ENCODE measurements at regions not wholly inside any gene's neighbourhood (a gene's known extent, or its start where the extent isn't known, plus 50 kb on each side); places are given as distances from the start of the nearest gene placed in this dataset.

DNA sequence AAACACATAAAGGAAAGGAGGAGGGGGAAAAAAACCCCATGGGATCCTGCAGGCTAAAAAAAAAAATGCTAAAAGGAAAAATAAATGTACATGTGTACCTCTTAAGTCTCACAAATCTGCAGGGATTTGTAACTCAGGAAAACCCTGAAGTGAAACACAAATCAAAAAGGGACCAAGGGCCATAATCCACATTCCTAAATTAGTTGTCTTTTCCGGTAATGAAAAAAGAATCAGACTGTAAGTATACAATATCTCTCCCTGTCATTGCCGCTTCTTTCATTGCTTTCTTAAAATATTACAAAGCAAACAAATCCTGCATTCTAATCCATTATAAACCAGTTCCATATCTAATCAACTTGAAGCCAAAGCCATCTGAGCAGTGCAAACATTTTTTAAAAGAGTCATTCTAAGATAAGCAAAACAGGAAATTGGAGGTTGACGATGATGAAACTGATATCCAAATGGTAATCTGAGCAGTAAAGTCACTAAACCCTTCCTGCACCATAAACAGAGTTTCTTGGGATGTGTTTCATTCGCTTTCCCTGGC, 58.7 kb upstream of the SIM2 start:
- H3K36me3 ChIP-seq: no peaks in the 10 kb centered on the region
- no peak overlapping the region for H3K27ac ChIP-seq
- no peak overlapping the region for H3K4me3 ChIP-seq (ENCODE audit: low read depth in 1 of 2, low read length in 1 of 2)
- TF ChIP-seq, protein P1, sequence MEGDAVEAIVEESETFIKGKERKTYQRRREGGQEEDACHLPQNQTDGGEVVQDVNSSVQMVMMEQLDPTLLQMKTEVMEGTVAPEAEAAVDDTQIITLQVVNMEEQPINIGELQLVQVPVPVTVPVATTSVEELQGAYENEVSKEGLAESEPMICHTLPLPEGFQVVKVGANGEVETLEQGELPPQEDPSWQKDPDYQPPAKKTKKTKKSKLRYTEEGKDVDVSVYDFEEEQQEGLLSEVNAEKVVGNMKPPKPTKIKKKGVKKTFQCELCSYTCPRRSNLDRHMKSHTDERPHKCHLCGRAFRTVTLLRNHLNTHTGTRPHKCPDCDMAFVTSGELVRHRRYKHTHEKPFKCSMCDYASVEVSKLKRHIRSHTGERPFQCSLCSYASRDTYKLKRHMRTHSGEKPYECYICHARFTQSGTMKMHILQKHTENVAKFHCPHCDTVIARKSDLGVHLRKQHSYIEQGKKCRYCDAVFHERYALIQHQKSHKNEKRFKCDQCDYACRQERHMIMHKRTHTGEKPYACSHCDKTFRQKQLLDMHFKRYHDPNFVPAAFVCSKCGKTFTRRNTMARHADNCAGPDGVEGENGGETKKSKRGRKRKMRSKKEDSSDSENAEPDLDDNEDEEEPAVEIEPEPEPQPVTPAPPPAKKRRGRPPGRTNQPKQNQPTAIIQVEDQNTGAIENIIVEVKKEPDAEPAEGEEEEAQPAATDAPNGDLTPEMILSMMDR (IDR thresholded peaks at IDR 0.05): no peak
- H3K27me3 ChIP-seq: peaks cover 19% of the 10 kb centered on the region
- H3K9me3 ChIP-seq: no peaks in the 10 kb centered on the region
- no peaks in the 10 kb centered on the region for H3K4me1 ChIP-seq (ENCODE audit: control insufficient read depth in 1 of 2, insufficient read depth in 1 of 2, low read depth in 1 of 2, low read length in 1 of 2)

DNA sequence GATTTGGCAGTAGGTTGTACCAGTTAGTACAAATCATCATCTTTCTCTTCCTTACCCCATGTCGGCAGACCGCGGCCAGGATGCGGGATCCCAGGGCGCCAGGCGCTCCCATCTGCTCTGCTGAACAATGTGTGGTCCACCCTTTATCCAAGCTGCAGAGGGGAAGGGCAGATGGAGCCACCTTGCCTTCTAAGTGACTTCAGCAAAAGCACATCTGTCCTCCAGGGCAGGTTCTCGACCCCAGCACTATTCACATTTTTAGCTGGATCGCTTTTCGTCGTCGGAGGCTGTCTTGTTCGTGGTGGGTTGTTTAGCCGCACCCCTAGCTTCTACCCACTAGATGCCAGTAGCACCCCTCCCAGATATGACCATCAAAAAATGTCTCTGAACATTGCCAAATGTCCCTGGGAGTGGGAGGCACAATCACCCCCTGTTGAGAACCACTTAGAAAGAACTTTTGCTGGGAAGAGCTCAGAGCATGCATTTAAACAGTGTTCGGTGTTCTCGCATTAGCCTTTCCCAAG, 58.1 kb upstream of the SIM2 start:
- no peaks in the 10 kb centered on the region for H3K9me3 ChIP-seq
- TF ChIP-seq, protein P1 (IDR thresholded peaks at IDR 0.05): no peak
- no peak overlapping the region for H3K27ac ChIP-seq
- H3K4me3 ChIP-seq (ENCODE audit: low read depth in 1 of 2, low read length in 1 of 2): no peak overlapping the region
- H3K4me1 ChIP-seq (ENCODE audit: control insufficient read depth in 1 of 2, insufficient read depth in 1 of 2, low read depth in 1 of 2, low read length in 1 of 2): no peaks in the 10 kb centered on the region
- H3K36me3 ChIP-seq: no peaks in the 10 kb centered on the region
- peaks cover 21% of the 10 kb centered on the region for H3K27me3 ChIP-seq

- TF ChIP-seq, protein P1 (IDR thresholded peaks at IDR 0.05): no peak
- Histone ChIP-seq H3K4me3 (ENCODE audit: low read depth in 1 of 2, low read length in 1 of 2) (no peak overlapping the region), H3K27ac (no peak overlapping the region), H3K27me3 (peaks cover 26% of the 10 kb centered on the region), H3K36me3 (no peaks in the 10 kb centered on the region), H3K9me3 (no peaks in the 10 kb centered on the region), H3K4me1 (ENCODE audit: control insufficient read depth in 1 of 2, insufficient read depth in 1 of 2, low read depth in 1 of 2, low read length in 1 of 2) (no peaks in the 10 kb centered on the region)
Measured at GRCh38 chr21:36641346-36641745, 57.6 kb upstream of the SIM2 start.

DNA sequence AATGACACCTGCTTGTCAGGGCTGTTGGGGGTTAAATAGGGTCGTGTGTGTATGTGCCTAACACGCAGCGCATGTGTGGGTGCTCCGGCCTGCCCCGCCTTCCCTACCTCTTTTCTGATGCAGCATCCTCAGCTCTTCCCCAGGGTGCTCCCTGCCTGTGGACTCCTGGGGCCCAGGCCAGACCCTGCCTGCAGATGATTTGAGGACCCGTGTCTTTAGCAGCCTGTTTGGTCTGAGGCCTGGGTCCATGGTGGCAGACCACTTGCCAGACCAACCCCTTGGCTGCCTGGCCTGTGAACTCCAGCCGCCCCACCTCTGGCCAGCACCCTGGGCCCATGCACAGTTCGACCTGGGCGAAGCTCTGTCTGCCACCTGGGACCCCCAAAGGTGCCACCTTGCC, 57.0 kb upstream of the SIM2 start:
- Histone ChIP-seq H3K27me3 (peaks cover 32% of the 10 kb centered on the region), H3K27ac (no peak overlapping the region), H3K4me1 (ENCODE audit: control insufficient read depth in 1 of 2, insufficient read depth in 1 of 2, low read depth in 1 of 2, low read length in 1 of 2) (no peaks in the 10 kb centered on the region), H3K36me3 (no peaks in the 10 kb centered on the region), H3K9me3 (no peaks in the 10 kb centered on the region), H3K4me3 (ENCODE audit: low read depth in 1 of 2, low read length in 1 of 2) (no peak overlapping the region)
- TF ChIP-seq, protein P1 (IDR thresholded peaks at IDR 0.05): no peak

DNA sequence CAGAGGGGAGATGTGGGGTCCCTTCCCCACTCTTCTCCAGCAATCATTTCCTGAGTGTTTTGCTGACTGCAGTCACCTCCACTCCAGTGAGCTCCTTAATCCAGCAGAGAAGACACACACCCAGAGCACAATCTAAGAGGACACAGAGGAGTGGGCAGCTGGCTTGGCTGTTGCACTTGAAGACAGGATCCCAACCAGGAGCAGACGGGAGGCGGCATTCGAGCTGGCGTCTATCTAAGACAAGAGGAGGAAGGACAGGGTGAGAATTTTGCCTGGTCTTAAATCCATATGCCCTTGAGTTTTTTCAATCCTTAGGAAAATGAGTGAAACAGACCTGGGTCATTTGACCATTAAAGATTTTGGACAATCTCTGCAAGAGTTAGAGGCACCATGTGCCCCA, 56.1 kb upstream of the SIM2 start:
- TF ChIP-seq, protein P1 (IDR thresholded peaks at IDR 0.05): no peak
- H3K4me1 ChIP-seq (ENCODE audit: control insufficient read depth in 1 of 2, insufficient read depth in 1 of 2, low read depth in 1 of 2, low read length in 1 of 2): no peaks in the 10 kb centered on the region
- no peaks in the 10 kb centered on the region for H3K9me3 ChIP-seq
- no peaks in the 10 kb centered on the region for H3K36me3 ChIP-seq
- H3K4me3 ChIP-seq (ENCODE audit: low read depth in 1 of 2, low read length in 1 of 2): no peak overlapping the region
- H3K27me3 ChIP-seq: peaks cover 41% of the 10 kb centered on the region
- no peak overlapping the region for H3K27ac ChIP-seq
